ENCODE measurements at regions not wholly inside any gene's neighbourhood (a gene's known extent, or its start where the extent isn't known, plus 50 kb on each side); places are given as distances from the start of the nearest gene placed in this dataset.

DNA sequence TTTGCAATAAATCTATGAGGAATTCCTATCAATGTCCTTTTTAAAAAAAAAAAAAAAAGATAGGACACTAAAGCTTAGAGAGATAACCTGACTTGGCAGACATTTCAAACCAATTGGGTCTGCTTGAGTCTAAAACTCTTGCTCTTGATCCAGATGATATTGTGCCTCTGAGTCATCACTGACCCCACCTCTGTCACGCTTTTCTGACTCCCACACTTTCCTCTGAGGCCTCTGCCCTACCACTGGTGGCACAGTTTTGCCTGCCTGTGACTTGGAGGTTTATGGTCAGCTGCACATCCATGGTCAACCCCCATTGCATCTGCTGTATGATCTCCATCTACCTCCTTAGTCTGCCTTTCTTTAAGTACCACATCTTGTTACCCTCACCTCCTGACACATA, 328.7 kb downstream of the SPRY2 start:
- intact Hi-C loops (cut with DNase I, micrococcal nuclease): no loop called here
- ATAC-seq: peak; percentile 72
- DNase-seq: peak in 1 of 2 donors; percentile 32

- ATAC-seq: peak; percentile 90
- peak in 1 of 2 donors; percentile 15 for DNase-seq
- intact Hi-C loops (cut with DNase I, micrococcal nuclease): no loop called here
Measured at GRCh38 chr13:80011448-80012212, 329.3 kb downstream of the SPRY2 start.

- intact Hi-C loops (cut with DNase I, micrococcal nuclease): no loop called here
- ATAC-seq (no peak), DNase-seq (no peak)
Measured at GRCh38 chr13:80010846-80011245, 330.1 kb downstream of the SPRY2 start.

DNA sequence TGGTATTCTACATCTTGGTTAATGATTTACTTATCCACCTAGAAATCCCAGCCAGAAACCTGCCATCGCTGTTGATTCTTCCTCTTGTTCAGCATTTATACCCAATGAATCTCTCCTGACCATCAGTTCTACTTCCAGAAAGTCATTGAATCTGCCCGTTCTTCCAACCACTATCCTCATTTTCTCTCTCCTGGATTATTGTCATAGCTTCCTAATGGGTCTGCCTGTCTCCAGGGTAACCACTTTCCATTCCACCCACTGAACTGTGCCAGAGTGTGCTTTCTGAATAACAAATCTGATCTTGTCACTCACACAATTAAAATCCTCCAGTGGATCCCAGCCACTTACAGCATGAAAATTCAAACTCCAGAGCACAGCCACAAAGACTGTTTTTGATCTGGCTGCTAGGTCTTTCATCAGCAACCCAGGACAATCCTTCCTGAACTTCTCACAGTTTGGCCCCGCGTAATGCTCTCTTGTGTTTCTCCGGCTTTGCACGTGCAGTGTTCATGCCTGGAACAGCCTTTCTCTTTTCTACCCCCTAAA, 330.6 kb downstream of the SPRY2 start:
- intact Hi-C loops (cut with DNase I, micrococcal nuclease): no loop called here
- ATAC-seq (peak; percentile 61), DNase-seq (no peak)

- DNase-seq: no peak
- intact Hi-C loops (cut with DNase I, micrococcal nuclease): no loop called here
- no peak for ATAC-seq
Measured at GRCh38 chr13:80009760-80010159, 331.2 kb downstream of the SPRY2 start.

DNA sequence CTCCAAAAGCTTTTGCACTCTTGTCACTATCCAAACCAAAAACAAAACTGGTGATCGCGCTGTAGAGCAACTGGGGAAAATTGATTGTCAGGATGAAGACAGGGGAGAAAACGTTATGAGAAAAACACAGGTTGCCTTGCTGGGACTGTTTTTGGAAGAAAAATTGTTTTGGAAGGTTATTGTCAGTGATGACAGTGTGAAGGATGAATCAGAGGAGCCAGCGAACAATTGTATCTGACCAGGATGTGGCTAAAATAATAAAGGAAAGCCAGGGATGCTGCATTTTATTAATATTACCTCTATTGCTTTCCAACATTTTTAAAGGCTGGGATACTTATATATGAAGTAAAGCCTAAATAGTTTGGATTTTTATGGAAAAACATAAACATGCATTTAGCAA, 334.0 kb downstream of the SPRY2 start:
- intact Hi-C loops (cut with DNase I, micrococcal nuclease): no loop called here
- ATAC-seq (no peak), DNase-seq (no peak)

DNA sequence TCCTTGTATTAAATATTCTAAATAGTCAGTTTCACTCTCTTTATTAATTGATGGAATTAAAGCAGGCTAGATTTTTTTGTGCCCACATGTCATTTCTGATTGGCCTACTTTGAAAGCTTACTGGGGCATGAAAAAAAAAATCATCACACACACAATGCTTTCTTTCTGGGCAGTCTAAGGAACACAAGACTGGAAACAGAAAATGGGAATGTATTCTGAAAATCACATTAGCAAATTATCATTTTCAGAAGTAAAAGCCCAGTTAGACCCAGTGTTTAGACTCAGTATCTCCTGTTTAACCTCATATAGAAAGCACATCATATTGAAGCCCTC, 339.4 kb downstream of the SPRY2 start:
- ATAC-seq: no peak
- no peak for DNase-seq
- intact Hi-C loops (cut with DNase I, micrococcal nuclease): no loop called here

DNA sequence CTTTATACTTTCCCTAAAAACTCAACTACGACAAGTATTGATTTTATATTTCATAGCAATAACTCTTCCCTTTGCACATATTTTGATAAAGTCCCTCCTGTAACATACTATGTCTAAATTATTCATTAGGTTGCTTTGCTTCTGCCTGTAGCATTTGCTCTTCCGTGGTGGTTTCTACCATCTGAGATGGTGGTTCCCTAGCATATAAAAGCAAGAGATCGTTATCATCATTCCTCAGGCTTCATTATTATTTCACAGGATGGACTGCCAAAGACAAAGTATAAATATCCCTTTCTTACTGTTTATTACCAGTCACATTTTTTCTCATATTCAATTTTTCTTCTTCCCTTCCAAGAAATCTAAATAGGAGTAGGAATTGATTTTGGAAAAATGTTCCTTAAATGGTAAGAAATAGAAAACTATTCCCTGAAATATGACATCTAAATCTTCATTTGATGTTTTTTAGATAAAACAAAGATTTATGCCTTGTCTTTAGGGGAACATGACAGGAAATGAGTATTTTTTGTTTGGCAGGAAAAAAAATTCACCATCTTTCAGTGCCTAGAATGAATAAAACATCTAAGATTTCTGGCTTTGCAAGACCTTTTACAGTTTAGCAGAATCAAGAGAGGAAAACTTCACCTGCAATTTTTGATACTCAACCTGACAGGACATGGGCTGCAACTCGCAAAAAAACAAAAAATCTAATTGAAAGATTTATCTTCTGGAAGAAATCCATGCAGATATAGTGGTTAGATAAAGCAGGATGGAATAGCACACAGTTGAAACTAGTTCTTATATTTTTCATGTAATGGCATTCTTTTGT, 340.0 kb downstream of the SPRY2 start:
- ATAC-seq: no peak
- DNase-seq: no peak
- intact Hi-C loops (cut with DNase I, micrococcal nuclease): no loop called here

GRCh38 chr13:79999601-80000000, 341.3 kb downstream of the SPRY2 start:
- no peak for DNase-seq
- peak; percentile 48 for ATAC-seq

GRCh38 chr13:79998381-79998880, 342.5 kb downstream of the SPRY2 start:
- intact Hi-C loops (cut with DNase I, micrococcal nuclease): no loop called here
- ATAC-seq (no peak), DNase-seq (no peak)

More at GRCh38 chr13:79999601-80000000, 341.3 kb downstream of the SPRY2 start:
- intact Hi-C loops (cut with DNase I, micrococcal nuclease): no loop called here

DNA sequence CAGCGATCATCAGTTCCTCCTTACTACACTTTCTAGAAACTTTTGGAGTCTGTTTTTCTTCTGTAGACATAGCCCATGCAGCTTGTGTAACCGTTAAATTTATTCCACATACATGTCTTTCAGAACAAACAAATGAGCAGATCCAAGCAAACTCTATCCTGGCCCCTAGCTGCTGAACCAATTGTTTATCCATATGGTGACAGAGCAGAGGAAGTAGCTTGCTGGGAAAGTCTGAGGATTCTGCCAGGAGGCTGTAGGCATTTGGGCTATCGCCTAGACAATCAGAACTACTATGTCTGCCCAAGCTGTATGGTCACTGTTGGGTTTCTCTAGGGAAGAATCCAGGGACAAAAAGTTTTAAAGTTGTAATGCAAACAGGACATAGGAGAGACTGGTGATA, 343.7 kb downstream of the SPRY2 start:
- intact Hi-C loops (cut with DNase I, micrococcal nuclease): no loop called here
- ATAC-seq (no peak), DNase-seq (no peak)

DNA sequence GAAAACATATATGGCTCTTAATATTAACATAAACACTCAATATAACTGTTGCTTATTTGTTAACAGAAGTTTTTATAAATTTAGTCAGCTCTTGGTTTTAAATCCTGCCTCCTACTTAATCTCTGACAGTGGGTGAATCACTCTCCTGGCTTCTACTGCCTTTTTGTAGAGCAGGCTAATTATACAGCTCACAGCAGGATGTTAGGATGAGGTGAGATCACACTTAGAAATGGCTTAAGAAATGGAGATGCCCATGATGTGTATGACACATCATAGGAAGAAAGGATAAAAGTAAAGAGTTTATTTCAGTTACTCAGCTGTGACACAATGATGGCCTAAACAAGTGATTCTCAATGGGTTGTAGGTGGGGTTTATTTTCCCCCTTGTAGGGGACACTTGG, 345.6 kb downstream of the SPRY2 start:
- no peak for DNase-seq
- ATAC-seq: no peak
- intact Hi-C loops (cut with DNase I, micrococcal nuclease): no loop called here

DNA sequence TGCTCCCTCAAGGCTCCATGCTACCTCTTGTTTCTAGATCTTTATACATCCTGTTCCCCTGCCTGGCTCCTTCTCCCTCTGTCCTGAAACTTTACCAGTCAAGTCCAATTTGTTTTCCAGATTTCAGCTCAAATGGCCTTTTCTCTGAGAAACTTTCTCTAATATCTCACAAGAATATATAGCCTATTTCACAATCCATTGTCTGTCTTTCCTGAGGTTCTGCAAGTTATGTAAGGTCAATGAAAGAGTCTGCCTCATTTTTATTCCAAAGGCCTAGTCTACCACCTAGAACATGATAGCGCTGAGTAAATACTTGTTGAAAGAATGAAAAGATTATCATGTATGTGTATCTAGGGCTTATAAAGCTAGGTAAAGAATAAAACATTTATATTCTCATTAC, 348.8 kb downstream of the SPRY2 start:
- intact Hi-C loops (cut with DNase I, micrococcal nuclease): no loop called here
- ATAC-seq: no peak

GRCh38 chr13:79990048-79990447, 350.9 kb downstream of the SPRY2 start:
- intact Hi-C loops (cut with DNase I, micrococcal nuclease): no loop called here
- DNase-seq (no peak), ATAC-seq (no peak)

More for the DNA sequence above, 348.8 kb downstream of the SPRY2 start:
- no peak for DNase-seq

GRCh38 chr13:79989217-79989661, 351.7 kb downstream of the SPRY2 start:
- intact Hi-C loops (cut with DNase I, micrococcal nuclease): no loop called here
- DNase-seq (peak; percentile 14 to 49), ATAC-seq (peak; percentile 77)

- DNase-seq (peak; percentile 31 to 39), ATAC-seq (peak; percentile 82)
- intact Hi-C loops (cut with DNase I, micrococcal nuclease): no loop called here
Measured at GRCh38 chr13:79988573-79988972, 352.4 kb downstream of the SPRY2 start.

DNA sequence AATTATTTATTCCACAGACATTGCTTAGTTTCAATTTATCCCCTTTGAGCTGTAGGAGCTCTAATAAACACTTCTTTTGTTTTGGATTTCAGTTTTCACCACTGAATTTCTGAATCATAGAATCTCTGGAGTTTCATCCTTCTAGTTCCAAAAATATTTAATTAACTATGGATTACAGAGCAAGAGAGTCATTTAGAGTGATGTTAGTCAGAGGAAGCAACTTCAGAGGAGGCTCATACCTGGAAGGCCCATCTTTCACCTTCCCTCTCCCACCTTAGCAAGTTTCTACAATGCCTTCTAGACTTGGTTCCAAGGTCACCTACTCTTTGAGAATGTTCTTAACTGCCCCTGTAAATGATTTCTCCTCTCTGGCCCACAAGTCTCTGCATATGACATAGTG, 353.2 kb downstream of the SPRY2 start:
- intact Hi-C loops (cut with DNase I, micrococcal nuclease): no loop called here
- peak; percentile 39 for ATAC-seq
- DNase-seq: no peak

DNA sequence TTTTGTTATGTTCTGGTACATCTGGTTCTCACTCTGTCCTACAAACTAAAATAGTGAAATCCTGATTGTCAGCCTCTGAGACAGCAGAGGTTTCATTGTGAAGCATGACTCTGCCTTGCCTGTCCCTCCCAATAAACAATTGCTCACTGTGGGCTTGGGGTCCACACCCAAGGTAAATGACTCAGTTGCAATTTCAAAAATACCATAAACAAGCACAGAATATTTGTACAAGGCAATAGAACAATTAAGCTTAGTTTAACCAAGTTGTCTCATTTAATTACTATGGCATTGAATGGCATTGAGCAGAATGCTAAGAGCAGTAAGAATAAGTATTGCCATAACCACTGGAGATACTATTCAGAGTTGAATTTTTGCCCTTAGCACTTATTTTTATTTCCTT, 353.6 kb downstream of the SPRY2 start:
- intact Hi-C loops (cut with DNase I, micrococcal nuclease): no loop called here
- no peak for DNase-seq
- peak; percentile 66 for ATAC-seq

DNA sequence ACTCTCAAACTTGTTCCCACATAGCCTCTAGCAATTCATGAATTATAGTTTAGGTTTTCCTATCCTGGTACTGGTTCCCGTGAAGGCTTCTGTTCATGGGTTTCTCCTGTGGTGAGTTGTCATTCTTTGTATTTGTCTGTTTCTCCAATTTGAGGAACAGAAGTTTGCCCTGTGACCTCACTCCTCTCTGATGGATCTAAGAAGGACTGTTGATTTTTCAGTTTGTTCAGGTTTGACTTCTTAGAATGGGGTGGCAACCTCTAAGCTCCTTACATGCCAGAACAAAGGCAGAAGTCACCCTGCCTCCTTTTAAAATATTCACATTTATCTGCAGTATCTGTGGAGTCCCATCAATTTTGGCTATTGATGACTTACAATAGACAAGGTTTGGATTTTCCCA, 354.0 kb downstream of the SPRY2 start:
- intact Hi-C loops (cut with DNase I, micrococcal nuclease): no loop called here
- no peak for DNase-seq
- ATAC-seq: no peak
